ENCODE measurements at regions not wholly inside any gene's neighbourhood (a gene's known extent, or its start where the extent isn't known, plus 50 kb on each side); places are given as distances from the start of the nearest gene placed in this dataset.

DNA sequence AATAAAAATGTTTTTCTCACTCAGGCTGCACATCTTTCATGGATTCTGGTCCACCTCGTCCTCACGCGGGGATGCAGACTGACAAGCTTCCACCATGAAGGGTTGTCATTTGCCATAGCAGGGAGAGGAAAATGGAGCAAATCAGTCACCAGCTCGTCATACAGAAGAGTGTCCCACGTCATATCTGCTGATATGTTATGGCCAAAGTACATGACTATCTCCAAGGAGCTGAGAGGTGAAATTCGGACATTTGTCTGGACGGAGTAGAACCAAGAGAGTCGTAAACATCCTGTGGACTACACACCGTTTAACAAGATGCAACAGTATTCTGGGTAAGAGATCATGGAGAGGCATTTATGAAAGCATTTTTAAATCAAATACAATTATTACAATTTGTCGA lies 75.3 kb upstream of the MYOCD start:
- H3K27me3 ChIP-seq (ENCODE audit: control insufficient read depth, insufficient read depth, low read length): no peaks in the 10 kb centered on the region
- no peak overlapping the region for H3K4me3 ChIP-seq (ENCODE audit: low read length)
- no peaks in the 10 kb centered on the region for H3K4me1 ChIP-seq (ENCODE audit: control insufficient read depth, insufficient read depth, low read length)
- H3K9ac ChIP-seq (ENCODE audit: low read length): no peak overlapping the region
- no peak overlapping the region for H3K27ac ChIP-seq (ENCODE audit: low read depth, low read length)
- H3K36me3 ChIP-seq (ENCODE audit: control insufficient read depth, insufficient read depth, low read length): no peaks in the 10 kb centered on the region

DNA sequence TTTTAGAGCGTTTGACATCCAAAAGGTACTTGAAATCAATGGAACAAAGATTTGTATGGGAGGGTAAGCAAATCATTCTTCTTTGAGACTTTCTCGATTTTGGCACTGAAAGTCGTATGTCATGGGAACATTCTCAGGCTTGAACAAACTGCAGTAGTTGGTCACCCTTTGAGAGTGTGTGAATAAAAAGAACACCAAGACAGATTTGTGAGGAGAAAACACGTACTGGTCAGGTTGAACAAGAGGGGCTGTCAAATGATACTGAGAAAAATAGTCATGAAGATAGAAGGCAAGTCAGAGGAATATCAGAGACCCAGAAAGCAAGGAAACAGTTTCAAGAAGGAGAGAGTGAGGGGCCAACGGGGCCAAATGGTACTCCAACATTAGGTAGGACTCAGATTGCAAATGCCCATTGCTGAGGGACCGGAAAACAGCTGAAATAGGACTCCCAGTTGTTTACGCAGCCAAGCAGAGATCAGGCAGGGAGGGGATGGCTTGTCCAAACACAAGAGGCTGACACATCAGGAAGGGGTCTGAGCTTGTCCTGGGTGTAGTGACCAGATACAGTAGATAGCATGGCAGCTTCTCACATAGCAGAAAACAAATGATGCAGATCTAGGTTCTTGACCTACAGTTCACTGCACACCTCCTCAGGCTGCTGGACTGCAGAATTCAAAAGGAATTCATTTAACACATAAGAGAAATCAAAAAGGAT lies 74.5 kb upstream of the MYOCD start:
- H3K9ac ChIP-seq (ENCODE audit: low read length): no peak overlapping the region
- no peaks in the 10 kb centered on the region for H3K27me3 ChIP-seq (ENCODE audit: control insufficient read depth, insufficient read depth, low read length)
- no peak overlapping the region for H3K27ac ChIP-seq (ENCODE audit: low read depth, low read length)
- H3K4me3 ChIP-seq (ENCODE audit: low read length): no peak overlapping the region
- H3K36me3 ChIP-seq (ENCODE audit: control insufficient read depth, insufficient read depth, low read length): no peaks in the 10 kb centered on the region
- H3K4me1 ChIP-seq (ENCODE audit: control insufficient read depth, insufficient read depth, low read length): no peaks in the 10 kb centered on the region

DNA sequence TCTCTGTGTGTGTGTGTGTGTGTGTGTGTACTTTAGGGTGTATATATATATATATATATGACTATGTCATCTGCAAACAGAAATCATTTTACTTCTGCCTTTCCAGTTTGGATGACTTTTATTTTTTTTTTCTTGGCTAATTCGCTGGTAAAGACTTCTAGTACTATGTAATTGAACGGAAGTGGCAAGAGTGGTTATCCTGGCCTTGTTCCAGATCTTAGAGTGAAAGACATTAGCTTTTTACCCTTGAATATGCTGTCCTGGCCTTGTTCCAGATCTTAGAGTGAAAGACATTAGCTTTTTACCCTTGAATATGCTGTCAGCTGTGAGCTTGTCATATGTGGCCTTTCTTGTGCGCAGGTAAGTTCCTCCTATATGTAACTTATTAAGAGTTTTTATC lies 72.7 kb upstream of the MYOCD start:
- Histone ChIP-seq H3K9ac (ENCODE audit: low read length) (no peak overlapping the region), H3K4me1 (ENCODE audit: control insufficient read depth, insufficient read depth, low read length) (no peaks in the 10 kb centered on the region), H3K36me3 (ENCODE audit: control insufficient read depth, insufficient read depth, low read length) (no peaks in the 10 kb centered on the region), H3K27me3 (ENCODE audit: control insufficient read depth, insufficient read depth, low read length) (no peaks in the 10 kb centered on the region), H3K4me3 (ENCODE audit: low read length) (no peak overlapping the region), H3K27ac (ENCODE audit: low read depth, low read length) (no peak overlapping the region)

DNA sequence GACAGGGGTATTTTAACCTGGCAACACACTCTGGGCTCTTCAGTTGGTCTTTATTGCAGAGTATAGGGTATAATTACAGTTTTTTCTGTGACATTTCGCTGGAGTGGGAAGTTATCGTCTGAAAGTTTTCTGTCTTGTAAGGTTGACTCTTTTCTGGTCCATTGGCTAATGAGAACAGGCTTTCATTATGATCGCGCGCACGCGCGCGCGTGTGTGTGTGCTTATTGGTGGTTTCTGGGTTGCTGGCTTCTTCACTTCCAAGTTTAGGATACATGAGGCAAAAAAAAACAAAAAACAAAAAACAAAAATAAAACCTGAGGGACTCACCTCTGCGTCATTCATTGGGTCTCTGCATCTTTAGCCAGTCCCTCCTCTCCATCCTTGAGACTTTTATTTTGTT lies 68.7 kb upstream of the MYOCD start:
- Histone ChIP-seq H3K27ac (ENCODE audit: low read depth, low read length) (no peak overlapping the region), H3K4me1 (ENCODE audit: control insufficient read depth, insufficient read depth, low read length) (no peaks in the 10 kb centered on the region), H3K36me3 (ENCODE audit: control insufficient read depth, insufficient read depth, low read length) (no peaks in the 10 kb centered on the region), H3K9ac (ENCODE audit: low read length) (no peak overlapping the region), H3K4me3 (ENCODE audit: low read length) (no peak overlapping the region), H3K27me3 (ENCODE audit: control insufficient read depth, insufficient read depth, low read length) (no peaks in the 10 kb centered on the region)

DNA sequence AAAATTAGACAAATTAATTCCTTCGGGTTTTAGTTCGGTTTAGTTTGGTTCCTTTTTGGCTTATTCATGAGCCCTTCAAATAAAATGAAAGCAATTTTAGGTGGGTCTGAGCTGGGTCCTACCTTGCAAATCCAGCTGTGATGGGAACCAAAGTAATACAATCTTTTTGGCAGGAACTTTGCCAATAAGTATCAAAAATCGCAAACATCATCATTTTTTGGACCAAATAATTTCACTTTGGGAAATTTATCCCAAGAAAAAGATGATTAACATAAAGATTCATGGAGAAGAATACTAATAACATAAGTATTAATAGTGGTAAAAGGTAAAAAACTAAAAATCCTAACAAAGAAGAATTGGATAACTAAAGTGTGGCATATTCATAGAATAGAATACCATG lies 67.8 kb upstream of the MYOCD start:
- H3K27me3 ChIP-seq (ENCODE audit: control insufficient read depth, insufficient read depth, low read length): no peaks in the 10 kb centered on the region
- H3K36me3 ChIP-seq (ENCODE audit: control insufficient read depth, insufficient read depth, low read length): no peaks in the 10 kb centered on the region
- H3K4me3 ChIP-seq (ENCODE audit: low read length): no peak overlapping the region
- H3K4me1 ChIP-seq (ENCODE audit: control insufficient read depth, insufficient read depth, low read length): no peaks in the 10 kb centered on the region
- no peak overlapping the region for H3K27ac ChIP-seq (ENCODE audit: low read depth, low read length)
- H3K9ac ChIP-seq (ENCODE audit: low read length): no peak overlapping the region

DNA sequence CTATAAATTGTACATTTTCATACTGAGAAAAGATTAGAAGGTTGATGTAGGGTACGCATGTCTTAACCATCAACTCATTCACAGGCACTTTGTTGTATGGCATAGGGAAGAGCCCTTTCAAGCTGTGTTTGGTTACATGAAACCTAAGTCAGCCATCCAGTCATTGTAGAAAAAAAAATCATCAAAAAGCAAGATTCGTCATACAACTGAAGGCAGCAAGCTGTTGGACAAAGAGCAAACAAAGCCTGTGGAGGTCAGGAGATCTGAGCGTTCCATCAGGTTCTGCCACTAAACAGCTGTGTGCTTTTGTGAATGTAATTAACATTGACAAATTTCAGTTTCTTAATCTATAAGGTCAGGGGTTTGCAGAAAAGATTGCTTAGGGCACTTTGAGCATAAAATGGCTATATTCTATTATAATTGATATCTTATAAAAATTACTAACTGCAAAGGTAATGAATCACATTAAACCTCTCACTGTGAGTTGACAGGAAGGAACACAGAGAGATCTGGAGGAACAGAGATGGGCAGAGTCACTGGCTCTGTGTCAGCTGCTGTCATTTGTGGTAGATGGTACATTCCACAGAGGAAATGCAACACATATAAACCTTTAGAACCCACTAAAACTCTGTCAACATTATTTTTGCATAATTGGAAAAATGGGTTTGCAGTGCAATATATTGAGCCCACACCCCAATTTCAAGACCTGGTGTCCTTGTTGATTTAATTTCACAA lies 66.3 kb upstream of the MYOCD start:
- H3K27me3 ChIP-seq (ENCODE audit: control insufficient read depth, insufficient read depth, low read length): no peaks in the 10 kb centered on the region
- H3K27ac ChIP-seq (ENCODE audit: low read depth, low read length): no peak overlapping the region
- H3K4me3 ChIP-seq (ENCODE audit: low read length): no peak overlapping the region
- no peaks in the 10 kb centered on the region for H3K4me1 ChIP-seq (ENCODE audit: control insufficient read depth, insufficient read depth, low read length)
- H3K9ac ChIP-seq (ENCODE audit: low read length): no peak overlapping the region
- no peaks in the 10 kb centered on the region for H3K36me3 ChIP-seq (ENCODE audit: control insufficient read depth, insufficient read depth, low read length)

DNA sequence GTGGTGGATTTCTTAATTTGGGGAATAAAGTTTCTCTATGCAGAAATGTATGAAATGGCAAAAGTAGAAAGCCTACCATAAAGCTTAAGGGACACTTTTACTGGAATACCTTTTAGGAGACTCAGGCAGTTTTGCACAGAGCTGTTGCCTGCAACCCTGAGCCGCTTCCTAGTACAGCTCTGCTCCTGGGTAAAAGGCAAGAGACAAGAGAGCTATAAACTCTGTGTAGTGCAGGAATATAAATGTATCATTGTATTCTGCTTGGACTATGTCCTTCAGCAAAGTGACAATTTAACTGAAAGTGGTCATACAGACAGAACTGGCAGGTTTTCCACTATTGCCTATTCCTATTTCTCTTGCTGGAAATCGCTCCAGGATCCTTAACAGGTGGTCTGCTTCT lies 65.3 kb upstream of the MYOCD start:
- no peak overlapping the region for H3K9ac ChIP-seq (ENCODE audit: low read length)
- H3K4me3 ChIP-seq (ENCODE audit: low read length): no peak overlapping the region
- H3K4me1 ChIP-seq (ENCODE audit: control insufficient read depth, insufficient read depth, low read length): no peaks in the 10 kb centered on the region
- no peak overlapping the region for H3K27ac ChIP-seq (ENCODE audit: low read depth, low read length)
- no peaks in the 10 kb centered on the region for H3K27me3 ChIP-seq (ENCODE audit: control insufficient read depth, insufficient read depth, low read length)
- no peaks in the 10 kb centered on the region for H3K36me3 ChIP-seq (ENCODE audit: control insufficient read depth, insufficient read depth, low read length)

DNA sequence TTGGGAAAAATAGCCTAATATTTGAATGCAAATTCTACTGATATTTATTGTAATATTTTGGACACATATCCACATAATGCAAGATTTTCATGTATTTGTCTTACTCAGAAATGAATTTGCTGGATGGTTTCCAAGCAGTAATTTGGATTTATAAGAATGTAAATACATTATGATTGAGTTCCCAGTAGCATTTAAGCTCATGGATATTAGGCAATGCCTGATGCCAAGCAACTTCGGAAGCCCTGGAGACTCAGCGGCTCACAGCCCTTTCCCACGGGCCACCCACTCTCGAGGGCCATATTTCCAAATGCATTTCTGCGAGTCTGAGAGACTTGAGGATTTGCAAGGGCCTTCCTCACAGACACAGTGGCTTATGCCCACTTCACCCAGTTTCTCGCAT lies 62.1 kb upstream of the MYOCD start:
- Histone ChIP-seq H3K4me1 (ENCODE audit: control insufficient read depth, insufficient read depth, low read length) (no peaks in the 10 kb centered on the region), H3K27me3 (ENCODE audit: control insufficient read depth, insufficient read depth, low read length) (no peaks in the 10 kb centered on the region), H3K4me3 (ENCODE audit: low read length) (no peak overlapping the region), H3K27ac (ENCODE audit: low read depth, low read length) (no peak overlapping the region), H3K9ac (ENCODE audit: low read length) (no peak overlapping the region), H3K36me3 (ENCODE audit: control insufficient read depth, insufficient read depth, low read length) (no peaks in the 10 kb centered on the region)

DNA sequence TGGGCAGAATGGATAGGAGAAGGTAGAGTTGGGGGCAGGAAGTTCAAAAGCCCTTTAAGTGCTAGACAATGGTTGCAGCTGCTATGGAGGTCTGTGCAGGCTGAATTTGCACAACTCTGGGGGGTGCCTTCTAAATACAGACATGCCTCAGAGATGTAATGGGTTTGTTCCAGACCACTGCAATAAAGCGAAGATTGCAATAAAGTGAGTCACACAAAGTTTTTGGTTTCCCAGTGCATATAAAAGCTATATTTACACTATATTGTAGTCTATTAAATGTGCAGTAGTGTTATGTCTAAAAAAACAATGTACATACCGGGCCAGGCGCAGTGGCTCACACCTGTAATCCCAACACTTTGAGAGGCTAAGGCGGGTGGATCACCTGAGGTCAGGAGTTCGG lies 60.5 kb upstream of the MYOCD start:
- no peak overlapping the region for H3K4me3 ChIP-seq (ENCODE audit: low read length)
- H3K9ac ChIP-seq (ENCODE audit: low read length): no peak overlapping the region
- H3K4me1 ChIP-seq (ENCODE audit: control insufficient read depth, insufficient read depth, low read length): no peaks in the 10 kb centered on the region
- no peaks in the 10 kb centered on the region for H3K27me3 ChIP-seq (ENCODE audit: control insufficient read depth, insufficient read depth, low read length)
- no peak overlapping the region for H3K27ac ChIP-seq (ENCODE audit: low read depth, low read length)
- no peaks in the 10 kb centered on the region for H3K36me3 ChIP-seq (ENCODE audit: control insufficient read depth, insufficient read depth, low read length)

DNA sequence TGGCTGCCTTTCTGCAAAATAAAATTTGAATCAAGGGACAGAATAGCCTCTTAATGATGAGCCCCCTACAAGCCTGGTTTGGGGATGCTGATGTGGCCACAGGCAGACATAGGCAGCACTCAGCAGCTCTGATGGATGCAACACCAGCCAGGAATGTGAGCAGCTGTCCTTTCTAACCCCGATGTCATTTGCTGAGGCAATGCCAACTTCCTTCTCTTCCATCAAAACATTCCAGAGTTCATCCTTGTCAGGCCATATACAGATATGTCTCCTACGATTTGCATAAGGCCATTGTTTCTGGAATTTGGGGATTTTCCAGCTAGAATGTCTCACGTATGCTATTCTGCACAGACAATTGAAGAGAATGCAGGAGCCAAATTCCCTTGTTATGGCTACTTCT lies 52.1 kb upstream of the MYOCD start:
- Histone ChIP-seq H3K9ac (ENCODE audit: low read length) (no peak overlapping the region), H3K4me3 (ENCODE audit: low read length) (no peak overlapping the region), H3K36me3 (ENCODE audit: control insufficient read depth, insufficient read depth, low read length) (no peaks in the 10 kb centered on the region), H3K4me1 (ENCODE audit: control insufficient read depth, insufficient read depth, low read length) (no peaks in the 10 kb centered on the region), H3K27me3 (ENCODE audit: control insufficient read depth, insufficient read depth, low read length) (no peaks in the 10 kb centered on the region), H3K27ac (ENCODE audit: low read depth, low read length) (no peak overlapping the region)
